ENCODE measurements at regions not wholly inside any gene's neighbourhood (a gene's known extent, or its start where the extent isn't known, plus 50 kb on each side); places are given as distances from the start of the nearest gene placed in this dataset.
"Not testable (repeated sequence)": the region's sequence is repeated elsewhere in the genome, so short reads cannot be mapped to it uniquely, and the experiment has no call there.

GRCh38 chr7:38331853-38332595, 58.6 kb upstream of the TARP start:
- not testable (repeated sequence) for TF ChIP-seq EZH2 (IDR thresholded peaks at IDR 0.05; ENCODE audit: insufficient read depth, poor library complexity, severe bottlenecking); EZH2phosphoT487 (IDR thresholded peaks at IDR 0.05; ENCODE audit: insufficient read depth, low read depth)
